Liver (tissue), 8 donors: ENCODE measurements at regions not wholly inside any gene's neighbourhood (a gene's known extent, or its start where the extent isn't known, plus 50 kb on each side); places are given as distances from the start of the nearest gene placed in this dataset.

Source experiments
- DNase-seq: peaks from one replicate; pipeline ENCODE4 v3.0.0-alpha.2; 2017; ENCODE audit warnings: low spot score
- H3K27ac ChIP-seq, 2 donors: one replicate each; pipeline ENCODE4 v1.7.0; 2013; ENCODE audit warnings: inconsistent platforms in 2 of 2, low read length in 2 of 2, control low read depth in 1 of 2, low read depth in 1 of 2, mild to moderate bottlenecking in 1 of 2
- H3K27me3 ChIP-seq, 4 donors: one replicate each; pipeline versions ENCODE4 v1.6.1 to v1.7.0; 2013; ENCODE audit warnings: low read length in 3 of 4, inconsistent platforms in 1 of 4, mild to moderate bottlenecking in 1 of 4, moderate library complexity in 1 of 4; ENCODE audit not compliant: control insufficient read depth in 4 of 4, insufficient read depth in 4 of 4
- H3K36me3 ChIP-seq, 4 donors: one replicate each; pipeline versions ENCODE4 v1.6.1 to v1.7.0; 2013; ENCODE audit warnings: low read length in 3 of 4, mild to moderate bottlenecking in 3 of 4, low read depth in 1 of 4, moderate library complexity in 1 of 4; ENCODE audit not compliant: control insufficient read depth in 4 of 4, insufficient read depth in 3 of 4
- H3K4me1 ChIP-seq, 4 donors: one replicate each; pipeline versions ENCODE4 v1.6.1 to v1.7.0; 2013; ENCODE audit warnings: low read length in 3 of 4, mild to moderate bottlenecking in 3 of 4, moderate library complexity in 1 of 4; ENCODE audit not compliant: control insufficient read depth in 4 of 4, insufficient read depth in 4 of 4
- H3K4me3 ChIP-seq, 3 donors: one replicate each; pipeline versions ENCODE4 v1.6.1 to v1.7.0; 2013; ENCODE audit warnings: low read length in 3 of 3, control low read depth in 1 of 3, low read depth in 1 of 3, mild to moderate bottlenecking in 1 of 3
- H3K9ac ChIP-seq, 2 donors: one replicate each; pipeline ENCODE4 v1.7.0; 2013; ENCODE audit warnings: low read length in 2 of 2, mild to moderate bottlenecking in 2 of 2, moderate library complexity in 2 of 2, control low read depth in 1 of 2, low read depth in 1 of 2
- H3K9me3 ChIP-seq, 4 donors: one replicate each; pipeline versions ENCODE4 v1.6.1 to v1.7.0; 2013; ENCODE audit warnings: low read length in 3 of 4; ENCODE audit not compliant: control insufficient read depth in 4 of 4
- ATF3 ChIP-seq: IDR thresholded peaks from 2 replicates; pipeline ENCODE4 v1.6.1; 2016; ENCODE audit warnings: antibody characterized with exemption
- CTCF ChIP-seq: fragments of 150-350 bp; IDR thresholded peaks from 2 replicates; pipeline ENCODE4 v1.5.1; 2017; ENCODE audit warnings: improper control_type of control experiment, low read depth, low read length; ENCODE audit not compliant: missing input control
- EGR1 ChIP-seq, 2 donors: IDR thresholded peaks; 2 replicates each; pipeline ENCODE4 v1.6.1; 2016 to 2018; ENCODE audit warnings: antibody characterized with exemption in 2 of 2, low read depth in 2 of 2
- FOXA1 ChIP-seq: IDR thresholded peaks from 2 replicates; pipeline ENCODE4 v1.6.1; 2016; ENCODE audit warnings: antibody characterized with exemption
- FOXA2 ChIP-seq: IDR thresholded peaks from 2 replicates; pipeline ENCODE4 v1.6.1; 2016; ENCODE audit warnings: antibody characterized with exemption
- GABPA ChIP-seq, 2 donors: IDR thresholded peaks in 1 of 2; conservative IDR thresholded peaks in 1 of 2; 2 replicates each; pipeline ENCODE4 v1.6.1; 2016; ENCODE audit warnings: antibody characterized with exemption in 2 of 2, mild to moderate bottlenecking in 1 of 2, moderate library complexity in 1 of 2
- HNF4A ChIP-seq, 2 donors: conservative IDR thresholded peaks; 2 replicates each; pipeline ENCODE4 v1.6.1; 2016; ENCODE audit warnings: antibody characterized with exemption in 2 of 2, mild to moderate bottlenecking in 2 of 2
- JUND ChIP-seq, 2 donors: IDR thresholded peaks; 2 replicates each; pipeline ENCODE4 v1.6.1; 2016; ENCODE audit warnings: antibody characterized with exemption in 2 of 2
- MAX ChIP-seq: IDR thresholded peaks from 2 replicates; pipeline ENCODE4 v1.6.1; 2016; ENCODE audit warnings: antibody characterized with exemption
- NR2F2 ChIP-seq: IDR thresholded peaks from 2 replicates; pipeline ENCODE4 v1.6.1; 2016; ENCODE audit warnings: antibody characterized with exemption
- RAD21 ChIP-seq, 2 donors: IDR thresholded peaks; 2 replicates each; pipeline ENCODE4 v1.6.1; 2016; ENCODE audit warnings: antibody characterized with exemption in 2 of 2, mild to moderate bottlenecking in 2 of 2
- REST ChIP-seq: IDR thresholded peaks from 2 replicates; pipeline ENCODE4 v1.6.1; 2016; ENCODE audit warnings: antibody characterized with exemption, mild to moderate bottlenecking
- RXRA ChIP-seq, 2 donors: IDR thresholded peaks; 2 replicates each; pipeline ENCODE4 v1.6.1; 2017 to 2018; ENCODE audit warnings: antibody characterized with exemption in 2 of 2, mild to moderate bottlenecking in 1 of 2
- SP1 ChIP-seq: IDR thresholded peaks from 2 replicates; pipeline ENCODE4 v1.6.1; 2018; ENCODE audit warnings: antibody characterized with exemption, mild to moderate bottlenecking
- TAF1 ChIP-seq: conservative IDR thresholded peaks from 2 replicates; pipeline ENCODE4 v1.6.1; 2016; ENCODE audit warnings: antibody characterized with exemption, mild to moderate bottlenecking
- YY1 ChIP-seq: IDR thresholded peaks from 2 replicates; pipeline ENCODE4 v1.6.1; 2016; ENCODE audit warnings: antibody characterized with exemption, mild to moderate bottlenecking
- ZBTB33 ChIP-seq: IDR thresholded peaks from 2 replicates; pipeline ENCODE4 v1.6.1; 2016; ENCODE audit warnings: antibody characterized with exemption
- WGBS: extraction: QIAGEN DNeasy Blood & Tissue Kit; methylation state at CpG from one replicate; pipeline ENCODE4 v1.1.7; 2013; 5-methylcytosine and 5-hydroxymethylcytosine counted together
- donor health status: healthy.
- donor health status: healthy.
- donor health status: healthy.
- donor health status: healthy.
- donor health status: healthy.

GRCh38 chr9:81456431-81457006 lies 232.8 kb downstream of the TLE1 start (continued):
- no peak for TF ChIP-seq ZBTB33

- H3K27me3 ChIP-seq, result no peaks in the 10 kb centered on the region
- no peaks in the 10 kb centered on the region for H3K36me3 ChIP-seq
- no peaks in the 10 kb centered on the region for H3K9me3 ChIP-seq
- no peak overlapping the region for H3K9ac ChIP-seq
- H3K4me3 ChIP-seq, result no peak overlapping the region
- 79% methylated on average over 4 of the region's 4 CpGs for WGBS
- no peak for DNase-seq
- TF ChIP-seq CTCF (no peak), MAX (no peak), TAF1 (no peak), RXRA (IDR thresholded peaks at IDR 0.05) (no peak), ATF3 (no peak), EGR1 (IDR thresholded peaks at IDR 0.05; ENCODE audit: low read depth in 2 of 2) (no peak), ZBTB33 (no peak), FOXA1 (no peak), GABPA (IDR thresholded peaks at IDR 0.05 in 1 of 2, conservative IDR thresholded peaks at IDR 0.05 in 1 of 2) (no peak)
- no peak overlapping the region for H3K27ac ChIP-seq
- H3K4me1 ChIP-seq, result no peaks in the 10 kb centered on the region
Observed at GRCh38 chr9:81455462-81456219, 233.7 kb downstream of the TLE1 start.

- no peak for DNase-seq
- H3K4me3 ChIP-seq, result no peak overlapping the region
- H3K36me3 ChIP-seq, result no peaks in the 10 kb centered on the region
- no peak overlapping the region for H3K9ac ChIP-seq
- no peak overlapping the region for H3K27ac ChIP-seq
- H3K27me3 ChIP-seq, result no peaks in the 10 kb centered on the region
- peaks cover 0 to 12% (median 3%) of the 10 kb centered on the region in 4 donors for H3K9me3 ChIP-seq
- H3K4me1 ChIP-seq, result no peaks in the 10 kb centered on the region
- no peak for TF ChIP-seq RAD21 (IDR thresholded peaks at IDR 0.05)
- TF ChIP-seq RXRA (IDR thresholded peaks at IDR 0.05), result no peak
- TF ChIP-seq SP1, result no peak
- no peak for TF ChIP-seq TAF1
- no peak for TF ChIP-seq FOXA2
- TF ChIP-seq REST, result no peak
- no peak for TF ChIP-seq YY1
- no peak for TF ChIP-seq EGR1 (IDR thresholded peaks at IDR 0.05; ENCODE audit: low read depth in 2 of 2)
- no peak for TF ChIP-seq HNF4A (conservative IDR thresholded peaks at IDR 0.05)
- no peak for TF ChIP-seq GABPA (IDR thresholded peaks at IDR 0.05 in 1 of 2, conservative IDR thresholded peaks at IDR 0.05 in 1 of 2)
- no peak for TF ChIP-seq JUND (IDR thresholded peaks at IDR 0.05)
- TF ChIP-seq FOXA1, result no peak
- TF ChIP-seq MAX, result no peak
- no peak for TF ChIP-seq ATF3
- no peak for TF ChIP-seq NR2F2
Observed at GRCh38 chr9:81445331-81445921, 243.9 kb downstream of the TLE1 start.
